ENCODE measurements at regions not wholly inside any gene's neighbourhood (a gene's known extent, or its start where the extent isn't known, plus 50 kb on each side); places are given as distances from the start of the nearest gene placed in this dataset.
A peak's percentile ranks its signal among the peaks of the same experiment; 100 is the strongest.

DNA sequence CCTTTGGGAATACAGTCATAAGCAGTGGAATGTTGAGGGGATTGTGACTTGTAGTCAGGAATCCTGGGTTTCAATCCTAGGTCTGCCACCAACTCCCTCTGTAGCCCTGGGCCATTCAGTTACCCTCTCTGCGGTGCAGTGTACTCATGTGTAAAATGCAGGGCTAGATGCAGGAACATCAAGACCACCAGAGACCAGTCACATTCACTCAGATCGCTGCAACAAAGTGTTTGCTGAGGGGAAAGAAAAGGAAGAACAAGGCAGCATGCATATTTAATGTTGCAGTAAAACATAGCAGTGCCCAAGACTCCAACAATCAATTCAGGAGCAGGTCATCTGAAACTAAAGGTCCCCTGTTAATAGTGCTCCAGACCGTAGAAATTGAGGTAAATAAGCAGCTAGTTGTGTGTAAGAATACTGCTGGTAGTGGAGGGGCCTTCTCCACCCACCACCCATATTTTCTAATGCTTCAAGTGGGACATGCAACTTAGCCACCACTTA lies 410.7 kb downstream of the OMA1 start:
- WGBS, 2 experiments (ENCODE audit: low coverage in 1 of 2, low lambda C conversion rate in 2 of 2, missing lambda C conversion rate in 2 of 2): 21 to 28% methylated on average over 3 of the region's 3 CpGs
- no peaks in the 10 kb centered on the region for H3K9me3 ChIP-seq (ENCODE audit: low read depth)
- H3K36me3 ChIP-seq (ENCODE audit: low read depth): no peaks in the 10 kb centered on the region
- H3F3A ChIP-seq (ENCODE audit: insufficient read depth): no peaks in the 10 kb centered on the region
- no peaks in the 10 kb centered on the region for H3K79me2 ChIP-seq (ENCODE audit: insufficient read depth)
- H3K4me2 ChIP-seq (ENCODE audit: unreplicated experiment): no peak overlapping the region
- in situ Hi-C loops (cut with MboI): no loop called here
- H3K4me3 ChIP-seq: no peak overlapping the region
- H3K9ac ChIP-seq: no peak overlapping the region
- no peak overlapping the region for H2AFZ ChIP-seq
- TF ChIP-seq EZH2phosphoT487 (IDR thresholded peaks at IDR 0.05; ENCODE audit: insufficient read depth, low read depth) (no peak), EZH2 (IDR thresholded peaks at IDR 0.05; ENCODE audit: insufficient read depth, poor library complexity, severe bottlenecking) (no peak)
- no peaks in the 10 kb centered on the region for H4K20me1 ChIP-seq (ENCODE audit: insufficient read depth)
- no peaks in the 10 kb centered on the region for H3K4me1 ChIP-seq (ENCODE audit: insufficient read depth)
- no peaks in the 10 kb centered on the region for H3K27me3 ChIP-seq (replicated peaks; ENCODE audit: insufficient read depth)
- H3K27ac ChIP-seq: no peak overlapping the region
- no peaks in the 10 kb centered on the region for H3K9me2 ChIP-seq (ENCODE audit: insufficient read depth)
- no peak for DNase-seq

DNA sequence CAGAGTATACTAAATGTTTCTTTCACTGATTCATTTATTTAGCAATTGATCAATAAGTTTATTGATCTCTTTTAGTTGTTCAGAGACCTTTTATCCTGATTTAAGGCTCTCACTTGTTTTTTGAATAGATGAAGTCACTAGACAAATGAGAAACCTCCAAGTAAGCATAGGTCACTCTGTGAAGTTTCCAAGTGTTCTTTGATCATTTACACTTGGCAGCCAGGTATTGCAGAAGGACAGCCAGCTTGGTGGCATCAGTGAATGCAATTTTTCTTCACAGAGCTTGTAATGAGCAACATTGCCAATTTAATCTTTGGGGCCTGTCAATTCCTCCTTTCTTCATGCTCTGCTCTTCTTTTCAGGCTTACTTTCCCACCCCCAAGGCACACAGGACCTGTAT lies 413.0 kb downstream of the OMA1 start:
- Histone ChIP-seq H3K79me2 (ENCODE audit: insufficient read depth) (no peaks in the 10 kb centered on the region), H3K9ac (no peak overlapping the region), H3K36me3 (ENCODE audit: low read depth) (no peaks in the 10 kb centered on the region), H3K27ac (no peak overlapping the region), H3K27me3 (replicated peaks; ENCODE audit: insufficient read depth) (no peaks in the 10 kb centered on the region), H4K20me1 (ENCODE audit: insufficient read depth) (no peaks in the 10 kb centered on the region), H3F3A (ENCODE audit: insufficient read depth) (no peaks in the 10 kb centered on the region), H3K9me3 (ENCODE audit: low read depth) (no peaks in the 10 kb centered on the region), H3K4me1 (ENCODE audit: insufficient read depth) (no peaks in the 10 kb centered on the region), H2AFZ (no peak overlapping the region), H3K4me3 (no peak overlapping the region), H3K4me2 (ENCODE audit: unreplicated experiment) (no peak overlapping the region), H3K9me2 (ENCODE audit: insufficient read depth) (no peaks in the 10 kb centered on the region)
- TF ChIP-seq EZH2phosphoT487 (IDR thresholded peaks at IDR 0.05; ENCODE audit: insufficient read depth, low read depth) (no peak), EZH2 (IDR thresholded peaks at IDR 0.05; ENCODE audit: insufficient read depth, poor library complexity, severe bottlenecking) (no peak)
- in situ Hi-C loops (cut with MboI): no loop called here
- DNase-seq: no peak

DNA sequence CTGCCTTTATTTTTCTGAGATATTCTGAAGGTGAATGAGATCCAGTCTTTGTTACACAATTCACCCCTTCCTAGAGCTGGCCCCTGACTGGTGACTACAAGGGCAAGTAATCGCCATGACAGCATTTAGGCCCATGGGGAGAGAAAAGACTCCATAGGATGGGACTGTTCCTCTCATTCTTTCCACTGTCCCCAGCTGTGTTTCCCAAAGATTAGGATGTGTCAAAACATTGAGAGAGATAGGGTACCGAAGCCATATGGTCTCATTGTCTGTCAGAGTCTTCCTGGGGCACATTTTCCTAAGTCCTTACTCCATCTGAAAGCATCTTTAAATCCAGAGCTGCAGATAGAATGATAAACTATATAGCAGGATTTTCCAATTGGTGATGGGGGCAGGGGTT lies 423.5 kb downstream of the OMA1 start:
- H3K27ac ChIP-seq: no peak overlapping the region

GRCh38 chr1:58119971-58120370 lies 426.6 kb downstream of the OMA1 start:
- H3K4me2 ChIP-seq (ENCODE audit: unreplicated experiment): no peak overlapping the region
- H3K27ac ChIP-seq: no peak overlapping the region
- no peak for TF ChIP-seq EZH2 (IDR thresholded peaks at IDR 0.05; ENCODE audit: insufficient read depth, poor library complexity, severe bottlenecking)
- TF ChIP-seq EZH2phosphoT487 (IDR thresholded peaks at IDR 0.05; ENCODE audit: insufficient read depth, low read depth): no peak
- no peaks in the 10 kb centered on the region for H4K20me1 ChIP-seq (ENCODE audit: insufficient read depth)
- DNase-seq: no peak
- H3F3A ChIP-seq (ENCODE audit: insufficient read depth): no peaks in the 10 kb centered on the region
- WGBS, 2 experiments (ENCODE audit: low coverage in 1 of 2, low lambda C conversion rate in 2 of 2, missing lambda C conversion rate in 2 of 2): 14 to 18% methylated on average over 2 of the region's 2 CpGs
- H3K9me2 ChIP-seq (ENCODE audit: insufficient read depth): no peaks in the 10 kb centered on the region
- no peaks in the 10 kb centered on the region for H3K27me3 ChIP-seq (replicated peaks; ENCODE audit: insufficient read depth)
- H2AFZ ChIP-seq: no peak overlapping the region
- no peak overlapping the region for H3K4me3 ChIP-seq
- H3K79me2 ChIP-seq (ENCODE audit: insufficient read depth): no peaks in the 10 kb centered on the region
- H3K36me3 ChIP-seq (ENCODE audit: low read depth): no peaks in the 10 kb centered on the region
- no peaks in the 10 kb centered on the region for H3K4me1 ChIP-seq (ENCODE audit: insufficient read depth)
- no peak overlapping the region for H3K9ac ChIP-seq
- in situ Hi-C loops (cut with MboI): no loop called here
- no peaks in the 10 kb centered on the region for H3K9me3 ChIP-seq (ENCODE audit: low read depth)

More for the DNA sequence above, 423.5 kb downstream of the OMA1 start:
- Histone ChIP-seq H3K9me3 (ENCODE audit: low read depth) (no peaks in the 10 kb centered on the region), H2AFZ (no peak overlapping the region), H3K4me2 (ENCODE audit: unreplicated experiment) (no peak overlapping the region), H3F3A (ENCODE audit: insufficient read depth) (no peaks in the 10 kb centered on the region), H3K4me3 (no peak overlapping the region), H3K9ac (no peak overlapping the region), H3K36me3 (ENCODE audit: low read depth) (no peaks in the 10 kb centered on the region), H3K9me2 (ENCODE audit: insufficient read depth) (no peaks in the 10 kb centered on the region), H3K79me2 (ENCODE audit: insufficient read depth) (no peaks in the 10 kb centered on the region), H4K20me1 (ENCODE audit: insufficient read depth) (no peaks in the 10 kb centered on the region), H3K4me1 (ENCODE audit: insufficient read depth) (no peaks in the 10 kb centered on the region), H3K27me3 (replicated peaks; ENCODE audit: insufficient read depth) (no peaks in the 10 kb centered on the region)
- in situ Hi-C loops (cut with MboI): no loop called here
- TF ChIP-seq EZH2phosphoT487 (IDR thresholded peaks at IDR 0.05; ENCODE audit: insufficient read depth, low read depth) (no peak), EZH2 (IDR thresholded peaks at IDR 0.05; ENCODE audit: insufficient read depth, poor library complexity, severe bottlenecking) (no peak)
- no peak for DNase-seq
- WGBS, 2 experiments (ENCODE audit: low coverage in 1 of 2, low lambda C conversion rate in 2 of 2, missing lambda C conversion rate in 2 of 2): 27 to 31% methylated on average over 2 of the region's 2 CpGs

GRCh38 chr1:58116284-58116683 lies 430.2 kb downstream of the OMA1 start:
- Histone ChIP-seq H3K9me2 (ENCODE audit: insufficient read depth) (no peaks in the 10 kb centered on the region), H3F3A (ENCODE audit: insufficient read depth) (no peaks in the 10 kb centered on the region), H3K27ac (no peak overlapping the region), H3K9me3 (ENCODE audit: low read depth) (no peaks in the 10 kb centered on the region), H3K27me3 (replicated peaks; ENCODE audit: insufficient read depth) (no peaks in the 10 kb centered on the region), H3K4me3 (no peak overlapping the region), H3K36me3 (ENCODE audit: low read depth) (no peaks in the 10 kb centered on the region), H2AFZ (no peak overlapping the region), H3K9ac (no peak overlapping the region), H4K20me1 (ENCODE audit: insufficient read depth) (no peaks in the 10 kb centered on the region), H3K4me1 (ENCODE audit: insufficient read depth) (no peaks in the 10 kb centered on the region), H3K79me2 (ENCODE audit: insufficient read depth) (no peaks in the 10 kb centered on the region), H3K4me2 (ENCODE audit: unreplicated experiment) (no peak overlapping the region)
- in situ Hi-C loops (cut with MboI): no loop called here
- DNase-seq: peak; percentile 18
- TF ChIP-seq EZH2 (IDR thresholded peaks at IDR 0.05; ENCODE audit: insufficient read depth, poor library complexity, severe bottlenecking) (no peak), EZH2phosphoT487 (IDR thresholded peaks at IDR 0.05; ENCODE audit: insufficient read depth, low read depth) (no peak)
